Neural cell (in vitro differentiated cells): ENCODE measurements at regions not wholly inside any gene's neighbourhood (a gene's known extent, or its start where the extent isn't known, plus 50 kb on each side); places are given as distances from the start of the nearest gene placed in this dataset.

Experiments used
- H2AFZ ChIP-seq: fragments of 200-600, 300-800 bp; sonication (generic), shearing (Covaris generic); 2 replicates; pipeline ENCODE4 v1.6.0; 2014; ENCODE audit warnings: low read depth, mild to moderate bottlenecking, antibody characterized with exemption, low read length, moderate library complexity
- H3F3A ChIP-seq: fragments of 200-600 bp; shearing (Covaris generic); 2 replicates; pipeline ENCODE4 v1.6.1; 2016; ENCODE audit warnings: mild to moderate bottlenecking, moderate library complexity, mixed read lengths, antibody characterized with exemption, low read length; ENCODE audit not compliant: insufficient read depth, poor library complexity, severe bottlenecking
- H3K27ac ChIP-seq: fragments of 200-600, 300-800 bp; sonication (generic), shearing (Covaris generic); 2 replicates; pipeline ENCODE4 v1.5.1; 2014; ENCODE audit warnings: mild to moderate bottlenecking, low read length, moderate library complexity
- H3K27me3 ChIP-seq: fragments of 300-800, 200-600 bp; sonication (generic), shearing (Covaris generic); 2 replicates; pipeline ENCODE4 v1.6.0; 2014; ENCODE audit warnings: mild to moderate bottlenecking, low read depth, low read length, moderate library complexity; ENCODE audit not compliant: insufficient read depth
- H3K36me3 ChIP-seq: fragments of 300-800, 200-600 bp; sonication (generic), shearing (Covaris generic); 2 replicates; pipeline ENCODE4 v1.5.1; 2014; ENCODE audit warnings: mild to moderate bottlenecking, antibody characterized with exemption, low read length, moderate library complexity; ENCODE audit not compliant: insufficient read depth
- H3K4me2 ChIP-seq: fragments of 300-800, 200-600 bp; sonication (generic), shearing (Covaris generic); 2 replicates; pipeline ENCODE4 v1.6.0; 2014; ENCODE audit warnings: mild to moderate bottlenecking, low read length
- H3K4me3 ChIP-seq: fragments of 300-800, 200-600 bp; sonication (generic), shearing (Covaris generic); 2 replicates; pipeline ENCODE4 v1.5.1; 2014; ENCODE audit warnings: mild to moderate bottlenecking, low read length, moderate library complexity
- H3K79me2 ChIP-seq: fragments of 200-600 bp; shearing (Covaris generic); replicated peaks from 2 replicates; pipeline ENCODE4 v1.6.0; 2014; ENCODE audit warnings: mild to moderate bottlenecking, low read length, moderate library complexity; ENCODE audit not compliant: insufficient read depth
- H3K9ac ChIP-seq: fragments of 300-800, 200-600 bp; sonication (generic), shearing (Covaris generic); 2 replicates; pipeline ENCODE4 v1.6.1; 2016; ENCODE audit warnings: mild to moderate bottlenecking, low read length, mixed read lengths
- H3K9me2 ChIP-seq: fragments of 200-600 bp; shearing (Covaris generic); 2 replicates; pipeline ENCODE4 v1.6.1; 2016; ENCODE audit warnings: mild to moderate bottlenecking, low read length, mixed read lengths; ENCODE audit not compliant: insufficient read depth
- H3K9me3 ChIP-seq: fragments of 200-600, 300-800 bp; sonication (generic), shearing (Covaris generic); 2 replicates; pipeline ENCODE4 v1.6.1; 2016; ENCODE audit warnings: mild to moderate bottlenecking, mixed run types, low read length, moderate library complexity, mixed read lengths
- H4K20me1 ChIP-seq: fragments of 200-600 bp; shearing (Covaris generic); 2 replicates; pipeline ENCODE4 v1.6.1; 2016; ENCODE audit warnings: mild to moderate bottlenecking, mixed run types; ENCODE audit not compliant: insufficient read depth
- CTCF ChIP-seq: fragments of 450-650 bp; IDR thresholded peaks from 2 replicates; pipeline ENCODE4 v1.5.1; 2014; ENCODE audit warnings: antibody characterized with exemption, mild to moderate bottlenecking, moderate library complexity; ENCODE audit not compliant: poor library complexity, severe bottlenecking
- EP300 ChIP-seq: fragments of 450-650 bp; conservative IDR thresholded peaks from 2 replicates; pipeline ENCODE4 v1.6.1; 2014; ENCODE audit warnings: antibody characterized with exemption, mild to moderate bottlenecking, moderate library complexity; ENCODE audit not compliant: poor library complexity, severe bottlenecking
- EZH2 ChIP-seq: fragments of 200-600, 300-800 bp; shearing (Covaris generic), sonication (generic); IDR thresholded peaks from 2 replicates; pipeline ENCODE4 v1.6.1; 2014; ENCODE audit warnings: antibody characterized with exemption, low read length, borderline replicate concordance, mild to moderate bottlenecking; ENCODE audit not compliant: insufficient read depth, poor library complexity, severe bottlenecking
- MXI1 ChIP-seq: fragments of 450-650 bp; conservative IDR thresholded peaks from 2 replicates; pipeline ENCODE4 v1.6.1; 2014; ENCODE audit warnings: antibody characterized with exemption, mild to moderate bottlenecking; ENCODE audit not compliant: poor library complexity, severe bottlenecking
- POLR2AphosphoS5 ChIP-seq: IDR thresholded peaks from 2 replicates; pipeline ENCODE4 v1.6.1; 2012
- RAD21 ChIP-seq: fragments of 450-650 bp; conservative IDR thresholded peaks from 2 replicates; pipeline ENCODE4 v1.6.1; 2014; ENCODE audit warnings: antibody characterized with exemption, mild to moderate bottlenecking, moderate library complexity
- REST ChIP-seq: IDR thresholded peaks from 2 replicates; pipeline ENCODE4 v1.6.1; 2012; ENCODE audit warnings: borderline replicate concordance
- SMC3 ChIP-seq: fragments of 450-650 bp; conservative IDR thresholded peaks from 2 replicates; pipeline ENCODE4 v1.6.1; 2014; ENCODE audit warnings: antibody characterized with exemption, mild to moderate bottlenecking, moderate library complexity; ENCODE audit not compliant: poor library complexity
- TAF1 ChIP-seq: IDR thresholded peaks from 2 replicates; pipeline ENCODE4 v1.6.1; 2012; ENCODE audit warnings: low read depth

GRCh38 chr10:8556321-8556720 is 501.8 kb downstream of the GATA3 start (continued):
- TF ChIP-seq EZH2, result no peak
- no peak for TF ChIP-seq SMC3
- no peak for TF ChIP-seq TAF1

GRCh38 chr10:8563478-8563877 is 509.0 kb downstream of the GATA3 start:
- Histone ChIP-seq H3K27ac (no peak overlapping the region), H3F3A (no peaks in the 10 kb centered on the region), H3K4me2 (no peak overlapping the region), H4K20me1 (no peaks in the 10 kb centered on the region), H3K4me3 (no peak overlapping the region), H3K79me2 (no peaks in the 10 kb centered on the region), H2AFZ (no peak overlapping the region), H3K9ac (no peak overlapping the region), H3K36me3 (no peaks in the 10 kb centered on the region), H3K9me3 (no peaks in the 10 kb centered on the region), H3K9me2 (no peaks in the 10 kb centered on the region), H3K27me3 (no peaks in the 10 kb centered on the region)
- TF ChIP-seq CTCF (no peak), MXI1 (no peak), TAF1 (no peak), EZH2 (no peak), RAD21 (no peak), EP300 (no peak), POLR2AphosphoS5 (no peak), REST (no peak), SMC3 (no peak)

GRCh38 chr10:8566737-8567136 is 512.2 kb downstream of the GATA3 start:
- no peak for TF ChIP-seq POLR2AphosphoS5
- TF ChIP-seq EP300, result no peak
- TF ChIP-seq EZH2, result no peak
- no peak for TF ChIP-seq REST
- no peak for TF ChIP-seq MXI1
- no peak for TF ChIP-seq RAD21
- TF ChIP-seq CTCF, result no peak
- TF ChIP-seq TAF1, result no peak
- TF ChIP-seq SMC3, result no peak
- Histone ChIP-seq H2AFZ (no peak overlapping the region), H3K9me3 (no peaks in the 10 kb centered on the region), H3K4me2 (no peak overlapping the region), H4K20me1 (no peaks in the 10 kb centered on the region), H3K27me3 (no peaks in the 10 kb centered on the region), H3K27ac (no peak overlapping the region), H3F3A (no peaks in the 10 kb centered on the region), H3K9ac (no peak overlapping the region), H3K79me2 (no peaks in the 10 kb centered on the region), H3K9me2 (no peaks in the 10 kb centered on the region), H3K4me3 (no peak overlapping the region), H3K36me3 (no peaks in the 10 kb centered on the region)
